ENCODE measurements at regions not wholly inside any gene's neighbourhood (a gene's known extent, or its start where the extent isn't known, plus 50 kb on each side); places are given as distances from the start of the nearest gene placed in this dataset.

DNA sequence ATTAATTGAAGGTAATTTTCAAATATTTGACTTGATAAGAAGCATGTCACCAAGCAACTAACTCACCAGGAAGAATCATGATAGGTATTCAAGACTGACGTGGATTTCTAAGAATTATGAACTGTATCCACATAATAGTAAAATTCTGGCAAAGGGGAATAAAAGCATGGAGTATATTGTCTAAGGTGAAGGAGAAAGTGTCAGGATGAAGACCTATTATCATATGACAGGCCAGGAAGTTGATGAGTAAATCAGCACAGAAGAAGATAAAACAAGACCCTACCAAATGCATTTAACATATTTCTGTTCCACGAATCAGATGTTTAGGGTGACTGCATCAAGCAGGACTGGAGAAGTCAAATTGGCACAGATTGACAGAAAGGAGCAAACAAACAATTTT lies 362.7 kb upstream of the MMS22L start:
- Histone ChIP-seq H3K9ac (ENCODE audit: control insufficient read depth, insufficient read depth, low read length) (no peak overlapping the region), H3K27me3 (replicated peaks in 1 of 2; ENCODE audit: control insufficient read depth in 2 of 2, insufficient read depth in 2 of 2, low read length in 1 of 2) (no peaks in the 10 kb centered on the region), H3K4me2 (ENCODE audit: control insufficient read depth, insufficient read depth) (no peak overlapping the region), H4K20me1 (ENCODE audit: control insufficient read depth, insufficient read depth) (no peaks in the 10 kb centered on the region), H3K79me2 (ENCODE audit: control insufficient read depth, insufficient read depth, low read length) (no peaks in the 10 kb centered on the region), H3K4me1 (ENCODE audit: control insufficient read depth, insufficient read depth, low read length) (no peaks in the 10 kb centered on the region), H3K36me3 (ENCODE audit: control insufficient read depth in 2 of 2, insufficient read depth in 2 of 2, low read length in 1 of 2) (no peaks in the 10 kb centered on the region), H3K27ac (ENCODE audit: control insufficient read depth, insufficient read depth) (no peak overlapping the region), H3K4me3 (no peak overlapping the region), H2AFZ (ENCODE audit: control insufficient read depth, low read depth, low read length) (no peak overlapping the region), H3K9me3 (replicated peaks; ENCODE audit: control insufficient read depth, insufficient read depth, low read length) (no peaks in the 10 kb centered on the region)
- FAIRE-seq (no peak), ATAC-seq (no peak), DNase-seq (ENCODE audit: low read depth, low spot score) (no peak)
- intact Hi-C loops (cut with micrococcal nuclease; ENCODE audit: unreplicated experiment) = no loop called here
- in situ Hi-C loops (cut with MboI) = no loop called here
- TF ChIP-seq RBBP5 (conservative IDR thresholded peaks at IDR 0.05) = no peak
- TF ChIP-seq STAT1 (conservative IDR thresholded peaks at IDR 0.05) = no peak
- no peak for TF ChIP-seq POLR2AphosphoS2 (IDR thresholded peaks at IDR 0.05; ENCODE audit: low read depth, low read length)
- TF ChIP-seq POLR2A (IDR thresholded peaks at IDR 0.05; ENCODE audit: low read depth, low read length) = no peak
- TF ChIP-seq, protein P1, sequence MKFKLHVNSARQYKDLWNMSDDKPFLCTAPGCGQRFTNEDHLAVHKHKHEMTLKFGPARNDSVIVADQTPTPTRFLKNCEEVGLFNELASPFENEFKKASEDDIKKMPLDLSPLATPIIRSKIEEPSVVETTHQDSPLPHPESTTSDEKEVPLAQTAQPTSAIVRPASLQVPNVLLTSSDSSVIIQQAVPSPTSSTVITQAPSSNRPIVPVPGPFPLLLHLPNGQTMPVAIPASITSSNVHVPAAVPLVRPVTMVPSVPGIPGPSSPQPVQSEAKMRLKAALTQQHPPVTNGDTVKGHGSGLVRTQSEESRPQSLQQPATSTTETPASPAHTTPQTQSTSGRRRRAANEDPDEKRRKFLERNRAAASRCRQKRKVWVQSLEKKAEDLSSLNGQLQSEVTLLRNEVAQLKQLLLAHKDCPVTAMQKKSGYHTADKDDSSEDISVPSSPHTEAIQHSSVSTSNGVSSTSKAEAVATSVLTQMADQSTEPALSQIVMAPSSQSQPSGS (IDR thresholded peaks at IDR 0.05; ENCODE audit: low read length) = no peak
- TF ChIP-seq SP1 (IDR thresholded peaks at IDR 0.05; ENCODE audit: low read depth, low read length) = no peak
- no peak for TF ChIP-seq GATAD2B (conservative IDR thresholded peaks at IDR 0.05; ENCODE audit: low read depth)
- TF ChIP-seq RCOR1 (conservative IDR thresholded peaks at IDR 0.05; ENCODE audit: low read depth, low read length) = no peak
- TF ChIP-seq MEF2A (IDR thresholded peaks at IDR 0.05; ENCODE audit: insufficient read depth, low read depth, low read length) = no peak
- no peak for TF ChIP-seq NR2C1 (IDR thresholded peaks at IDR 0.05)
- TF ChIP-seq ZNF384 (IDR thresholded peaks at IDR 0.05; ENCODE audit: borderline replicate concordance, low read depth, low read length) = no peak
- TF ChIP-seq NFIC (IDR thresholded peaks at IDR 0.05; ENCODE audit: low read depth, low read length) = no peak
- TF ChIP-seq BCL3 (IDR thresholded peaks at IDR 0.05; ENCODE audit: borderline replicate concordance, insufficient read depth, low read depth, low read length, poor library complexity, severe bottlenecking) = no peak
- no peak for TF ChIP-seq YBX1 (IDR thresholded peaks at IDR 0.05)
- BruUV-seq (replicated peaks) = no TSS peak
- RAD21 ChIA-PET (ENCODE audit: unreplicated experiment) = no interaction called here
- SMC1A ChIA-PET (ENCODE audit: uncharacterized antibody, unreplicated experiment) = no interaction called here
- CTCF ChIA-PET = no interaction called here
- POLR2A ChIA-PET = no interaction called here
- WGBS (ENCODE audit: insufficient coverage, insufficient replicate concordance, low lambda C conversion rate, missing lambda C conversion rate) = 4% methylated on average over 2 of the region's 2 CpGs

Measured in GM12878 (cell line).